ENCODE measurements at regions not wholly inside any gene's neighbourhood (a gene's known extent, or its start where the extent isn't known, plus 50 kb on each side); places are given as distances from the start of the nearest gene placed in this dataset.

DNA sequence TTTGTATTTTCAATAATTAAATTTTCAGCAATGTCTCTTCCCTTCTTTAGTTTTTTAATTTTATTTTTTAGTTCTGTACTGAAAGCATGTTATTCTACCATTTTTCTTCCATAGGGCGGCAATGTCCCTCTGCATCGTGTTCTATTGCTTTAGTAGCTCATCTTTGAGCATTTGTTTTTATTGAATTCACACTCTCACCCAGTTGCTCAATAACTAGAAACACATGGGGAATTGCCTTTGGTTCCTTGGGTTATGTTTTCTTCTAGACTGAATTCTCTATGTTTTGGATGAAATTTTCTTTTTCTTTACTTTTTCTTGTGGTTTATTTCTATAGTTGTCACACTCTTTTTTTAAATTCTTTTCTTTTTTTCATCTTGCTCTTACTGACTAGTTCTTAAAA, 233.8 kb upstream of the LDB2 start:
- Histone ChIP-seq H3K9me3 (no peaks in the 10 kb centered on the region), H3K27me3 (no peaks in the 10 kb centered on the region), H3K4me3 (replicated peaks in 1 of 3) (no peak overlapping the region), H3K4me1 (no peaks in the 10 kb centered on the region), H3K36me3 (no peaks in the 10 kb centered on the region), H3K27ac (no peak overlapping the region)
- TF ChIP-seq CTCF (IDR thresholded peaks at IDR 0.05) (no peak), POLR2A (IDR thresholded peaks at IDR 0.05) (no peak)
- intact Hi-C loops (cut with DNase I), result no loop called here
- 81 to 83% methylated on average over 2 of the region's 2 CpGs for WGBS, 2 donors
- no peak for DNase-seq

DNA sequence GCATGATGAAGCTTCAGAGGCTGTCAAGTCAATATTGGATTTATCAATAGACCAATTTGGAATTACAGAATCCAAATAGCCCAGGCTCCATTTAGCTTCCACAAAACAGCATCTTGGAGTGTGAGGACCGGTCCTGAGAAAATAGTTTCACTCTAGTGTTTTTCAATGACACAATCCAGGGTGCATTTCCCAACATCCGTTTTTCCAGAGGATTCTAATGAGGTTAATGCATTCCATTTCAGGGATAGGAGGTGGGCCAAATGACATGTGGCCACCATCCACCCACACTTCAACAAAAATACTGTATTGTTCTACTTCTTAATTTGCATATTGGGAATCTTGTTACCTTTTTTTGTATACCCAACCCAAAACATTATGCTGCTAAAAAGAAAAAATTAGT, 229.8 kb upstream of the LDB2 start:
- no peaks in the 10 kb centered on the region for H3K4me1 ChIP-seq
- DNase-seq, result no peak
- H3K36me3 ChIP-seq, result no peaks in the 10 kb centered on the region
- H3K27ac ChIP-seq, result no peak overlapping the region
- no peak overlapping the region for H3K4me3 ChIP-seq (replicated peaks in 1 of 3)
- intact Hi-C loops (cut with DNase I), result no loop called here
- TF ChIP-seq CTCF (IDR thresholded peaks at IDR 0.05) (no peak), POLR2A (IDR thresholded peaks at IDR 0.05) (no peak)
- 51 to 68% methylated on average over 2 of the region's 2 CpGs for WGBS, 2 donors
- no peaks in the 10 kb centered on the region for H3K9me3 ChIP-seq
- H3K27me3 ChIP-seq, result no peaks in the 10 kb centered on the region

GRCh38 chr4:17126321-17126966, 228.0 kb upstream of the LDB2 start:
- no peak overlapping the region for H3K27ac ChIP-seq
- no peak overlapping the region for H3K4me3 ChIP-seq (replicated peaks in 1 of 3)
- H3K4me1 ChIP-seq, result no peaks in the 10 kb centered on the region
- no peaks in the 10 kb centered on the region for H3K27me3 ChIP-seq
- no peak for DNase-seq
- 93 to 96% methylated on average over 1 of the region's 1 CpG for WGBS, 2 donors
- H3K9me3 ChIP-seq, result no peaks in the 10 kb centered on the region
- TF ChIP-seq CTCF (IDR thresholded peaks at IDR 0.05) (no peak), POLR2A (IDR thresholded peaks at IDR 0.05) (no peak)
- H3K36me3 ChIP-seq, result no peaks in the 10 kb centered on the region
- intact Hi-C loops (cut with DNase I), result no loop called here

DNA sequence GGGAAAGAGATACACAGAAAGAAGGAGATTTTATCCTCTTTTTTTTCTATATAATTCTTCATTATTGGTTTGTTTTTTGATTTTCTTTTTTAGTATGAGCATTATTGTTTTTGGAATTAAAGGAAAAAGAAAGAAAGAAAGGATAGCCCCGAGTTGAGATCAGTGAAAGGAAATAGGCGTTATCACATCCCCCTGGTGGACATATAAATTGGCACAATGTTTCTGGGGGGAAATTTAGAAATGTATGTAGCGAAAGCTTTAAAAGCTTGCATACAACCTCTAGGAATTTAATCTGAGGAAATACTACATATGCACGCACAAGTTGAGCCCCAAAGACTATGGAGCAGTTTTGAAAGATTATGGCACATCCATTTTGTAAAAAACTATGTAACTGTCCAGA, 226.3 kb upstream of the LDB2 start:
- no peaks in the 10 kb centered on the region for H3K4me1 ChIP-seq
- no peaks in the 10 kb centered on the region for H3K27me3 ChIP-seq
- H3K4me3 ChIP-seq (replicated peaks in 1 of 3), result no peak overlapping the region
- no peaks in the 10 kb centered on the region for H3K36me3 ChIP-seq
- no peak overlapping the region for H3K27ac ChIP-seq
- intact Hi-C loops (cut with DNase I), result no loop called here
- TF ChIP-seq CTCF (IDR thresholded peaks at IDR 0.05) (no peak), POLR2A (IDR thresholded peaks at IDR 0.05) (no peak)
- WGBS, 2 donors, result 81 to 87% methylated on average over 4 of the region's 4 CpGs
- DNase-seq, result no peak
- H3K9me3 ChIP-seq, result no peaks in the 10 kb centered on the region

- Histone ChIP-seq H3K4me1 (peaks cover 0 to 1% of the 10 kb centered on the region in 2 donors), H3K36me3 (no peaks in the 10 kb centered on the region), H3K9me3 (no peaks in the 10 kb centered on the region), H3K27me3 (no peaks in the 10 kb centered on the region), H3K27ac (no peak overlapping the region), H3K4me3 (replicated peaks in 1 of 3) (no peak overlapping the region)
- 87 to 98% methylated on average over 1 of the region's 1 CpG for WGBS, 2 donors
- no peak for DNase-seq
- intact Hi-C loops (cut with DNase I), result no loop called here
- TF ChIP-seq POLR2A (IDR thresholded peaks at IDR 0.05), result no peak
- TF ChIP-seq CTCF (IDR thresholded peaks at IDR 0.05), result no peak
These were observed 222.3 kb upstream of the LDB2 start for GRCh38 chr4:17120761-17121160.
